DND-41 (cell line): ENCODE measurements at regions not wholly inside any gene's neighbourhood (a gene's known extent, or its start where the extent isn't known, plus 50 kb on each side); places are given as distances from the start of the nearest gene placed in this dataset.

Source experiments
- EZH2 ChIP-seq: IDR thresholded peaks from 3 replicates; pipeline ENCODE4 v1.6.1; 2012; ENCODE audit warnings: borderline replicate concordance, low read depth, mild to moderate bottlenecking, moderate library complexity, low read length, inconsistent platforms; ENCODE audit not compliant: severe bottlenecking
- TF ChIP-seq, protein P1 (sequence below): IDR thresholded peaks from 2 replicates; pipeline ENCODE4 v1.5.1; 2012; ENCODE audit warnings: borderline replicate concordance, low read length, moderate library complexity, mild to moderate bottlenecking; ENCODE audit not compliant: poor library complexity, severe bottlenecking; ENCODE audit errors: extremely low read depth

- TF ChIP-seq, protein P1, sequence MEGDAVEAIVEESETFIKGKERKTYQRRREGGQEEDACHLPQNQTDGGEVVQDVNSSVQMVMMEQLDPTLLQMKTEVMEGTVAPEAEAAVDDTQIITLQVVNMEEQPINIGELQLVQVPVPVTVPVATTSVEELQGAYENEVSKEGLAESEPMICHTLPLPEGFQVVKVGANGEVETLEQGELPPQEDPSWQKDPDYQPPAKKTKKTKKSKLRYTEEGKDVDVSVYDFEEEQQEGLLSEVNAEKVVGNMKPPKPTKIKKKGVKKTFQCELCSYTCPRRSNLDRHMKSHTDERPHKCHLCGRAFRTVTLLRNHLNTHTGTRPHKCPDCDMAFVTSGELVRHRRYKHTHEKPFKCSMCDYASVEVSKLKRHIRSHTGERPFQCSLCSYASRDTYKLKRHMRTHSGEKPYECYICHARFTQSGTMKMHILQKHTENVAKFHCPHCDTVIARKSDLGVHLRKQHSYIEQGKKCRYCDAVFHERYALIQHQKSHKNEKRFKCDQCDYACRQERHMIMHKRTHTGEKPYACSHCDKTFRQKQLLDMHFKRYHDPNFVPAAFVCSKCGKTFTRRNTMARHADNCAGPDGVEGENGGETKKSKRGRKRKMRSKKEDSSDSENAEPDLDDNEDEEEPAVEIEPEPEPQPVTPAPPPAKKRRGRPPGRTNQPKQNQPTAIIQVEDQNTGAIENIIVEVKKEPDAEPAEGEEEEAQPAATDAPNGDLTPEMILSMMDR = no peak
- TF ChIP-seq EZH2 = no peak
Observed at GRCh38 chr21:21614966-21615365, 616.8 kb downstream of the NCAM2 start.
